IMR-90 (cell line): ENCODE measurements at regions not wholly inside any gene's neighbourhood (a gene's known extent, or its start where the extent isn't known, plus 50 kb on each side); places are given as distances from the start of the nearest gene placed in this dataset.

Experiments
- ATAC-seq: fragments of 200-7000 bp; cut with Tn5 transposase; 2 replicates; pipeline ENCODE4 v1.9.1; 2020; ENCODE audit warnings: low read depth, mild to moderate bottlenecking, moderate library complexity
- BruUV-seq: library from RNA; stranded (reverse); fragments of 400-500 nt; replicated peaks from 2 replicates; lab custom pipeline; 2021; lab: Mats Ljungman, UMichigan
- CTCF ChIA-PET: fragments of 300-600 bp; formaldehyde crosslinking; extraction: SDS; loops from one replicate; lab custom pipeline; 2021; ENCODE audit warnings: antibody characterized with exemption; lab: Yijun Ruan, JAX
- POLR2A ChIA-PET: fragments of 300-600 bp; sonication (Branson Sonifier 250); formaldehyde crosslinking; loops from one replicate; lab custom pipeline; 2022; ENCODE audit warnings: antibody characterized with exemption; ENCODE audit not compliant: unreplicated experiment; lab: Charles Lee
- DNase-seq: peaks from one replicate; pipeline ENCODE4 v3.0.0; 2013
- H2AFZ ChIP-seq: replicated peaks from 2 replicates; pipeline ENCODE3; 2013; ENCODE audit warnings: low read length, mild to moderate bottlenecking; ENCODE audit not compliant: poor library complexity
- H2AK5ac ChIP-seq: 2 replicates; pipeline ENCODE4 v1.6.1; 2013; ENCODE audit warnings: low read depth, low read length, inconsistent platforms
- H2AK9ac ChIP-seq: replicated peaks from 2 replicates; pipeline ENCODE3; 2013; ENCODE audit warnings: mild to moderate bottlenecking, low read depth, low read length, moderate library complexity; ENCODE audit not compliant: poor library complexity
- H2BK120ac ChIP-seq: 2 replicates; pipeline ENCODE4 v1.6.1; 2013; ENCODE audit warnings: low read depth, low read length, inconsistent platforms
- H2BK15ac ChIP-seq: 3 replicates; pipeline ENCODE4 v1.6.1; 2013; ENCODE audit warnings: low read depth, low read length, inconsistent platforms
- H2BK20ac ChIP-seq: 2 replicates; pipeline ENCODE4 v1.6.1; 2013; ENCODE audit warnings: low read depth, mild to moderate bottlenecking, inconsistent platforms, low read length, moderate library complexity
- H2BK5ac ChIP-seq: 2 replicates; pipeline ENCODE4 v1.6.1; 2013; ENCODE audit warnings: mild to moderate bottlenecking, low read depth, low read length, inconsistent platforms; ENCODE audit not compliant: poor library complexity, severe bottlenecking
- H3K14ac ChIP-seq: replicated peaks from 2 replicates; pipeline ENCODE4 v1.6.1; 2013; ENCODE audit warnings: low read depth, low read length, inconsistent platforms
- H3K18ac ChIP-seq: 2 replicates; pipeline ENCODE4 v1.6.1; 2013; ENCODE audit warnings: low read depth, low read length, control low read depth
- H3K23ac ChIP-seq: 2 replicates; pipeline ENCODE4 v1.6.1; 2013; ENCODE audit warnings: low read depth, low read length, inconsistent platforms
- H3K27ac ChIP-seq: 2 replicates; pipeline ENCODE4 v1.5.1; 2013; ENCODE audit warnings: mild to moderate bottlenecking, control low read depth, low read length; ENCODE audit not compliant: insufficient read depth
- H3K27me3 ChIP-seq: 2 replicates; pipeline ENCODE4 v1.6.1; 2013; ENCODE audit warnings: low read length; ENCODE audit not compliant: control insufficient read depth, insufficient read depth
- H3K36me3 ChIP-seq: 2 replicates; pipeline ENCODE4 v1.6.1; 2013; ENCODE audit warnings: low read length, mixed read lengths; ENCODE audit not compliant: control insufficient read depth, insufficient read depth
- H3K4ac ChIP-seq: 2 replicates; pipeline ENCODE4 v1.6.1; 2013; ENCODE audit warnings: low read depth, low read length, inconsistent platforms
- H3K4me1 ChIP-seq: 2 replicates; pipeline ENCODE4 v1.6.1; 2013; ENCODE audit warnings: low read length, mixed read lengths; ENCODE audit not compliant: control insufficient read depth, insufficient read depth
- H3K4me2 ChIP-seq: 2 replicates; pipeline ENCODE4 v1.6.1; 2013; ENCODE audit warnings: low read depth, mild to moderate bottlenecking, control low read depth, low read length, moderate library complexity
- H3K4me3 ChIP-seq: 2 replicates; pipeline ENCODE4 v1.5.1; 2013; ENCODE audit warnings: low read depth, mild to moderate bottlenecking, control low read depth, low read length, moderate library complexity; ENCODE audit not compliant: insufficient read depth
- H3K56ac ChIP-seq: 2 replicates; pipeline ENCODE4 v1.6.1; 2013; ENCODE audit warnings: low read length, inconsistent platforms; ENCODE audit not compliant: insufficient read depth; ENCODE audit errors: extremely low read depth
- H3K79me1 ChIP-seq, 2 experiments: 2 replicates each; pipeline ENCODE4 v1.6.1; 2013; ENCODE audit warnings: low read length in 2 of 2, inconsistent platforms in 1 of 2, low read depth in 1 of 2
- H3K9ac ChIP-seq: 2 replicates; pipeline ENCODE4 v1.6.1; 2013; ENCODE audit warnings: low read depth, low read length, control low read depth
- H3K9me1 ChIP-seq: 2 replicates; pipeline ENCODE4 v1.6.1; 2013; ENCODE audit warnings: low read length, inconsistent platforms; ENCODE audit not compliant: insufficient read depth
- H3K9me3 ChIP-seq: 2 replicates; pipeline ENCODE4 v1.6.1; 2013; ENCODE audit warnings: low read length; ENCODE audit not compliant: control insufficient read depth, insufficient read depth
- H4K20me1 ChIP-seq: 2 replicates; pipeline ENCODE4 v1.6.1; 2013; ENCODE audit warnings: low read length, inconsistent platforms; ENCODE audit not compliant: insufficient read depth
- H4K5ac ChIP-seq: 2 replicates; pipeline ENCODE4 v1.6.1; 2013; ENCODE audit warnings: mild to moderate bottlenecking, low read depth, low read length, control low read depth
- H4K8ac ChIP-seq, 2 experiments: 2 replicates each; pipeline ENCODE4 v1.6.1; 2013; ENCODE audit warnings: low read depth in 2 of 2, low read length in 2 of 2, control low read depth in 1 of 2, inconsistent platforms in 1 of 2
- H4K91ac ChIP-seq: 2 replicates; pipeline ENCODE4 v1.6.1; 2013; ENCODE audit warnings: low read depth, low read length, inconsistent platforms; ENCODE audit not compliant: insufficient read depth
- CHD1 ChIP-seq: IDR thresholded peaks from 2 replicates; pipeline ENCODE4 v1.6.1; 2012; ENCODE audit warnings: low read depth, low read length, improper control_type of control experiment
- CTCF ChIP-seq: conservative IDR thresholded peaks from 2 replicates; pipeline ENCODE4 v1.5.1; 2012; ENCODE audit warnings: mild to moderate bottlenecking, low read depth, low read length, improper control_type of control experiment
- FOS ChIP-seq: fragments of 150-350 bp; IDR thresholded peaks from 2 replicates; pipeline ENCODE4 v1.6.1; 2016; ENCODE audit warnings: low read depth, low read length
- MAFK ChIP-seq: IDR thresholded peaks from 2 replicates; pipeline ENCODE4 v1.6.1; 2012; ENCODE audit warnings: low read depth, low read length, improper control_type of control experiment
- MAZ ChIP-seq: IDR thresholded peaks from 2 replicates; pipeline ENCODE4 v1.6.1; 2012; ENCODE audit warnings: low read depth, mild to moderate bottlenecking, low read length, improper control_type of control experiment, moderate library complexity, borderline replicate concordance
- MXI1 ChIP-seq: IDR thresholded peaks from 2 replicates; pipeline ENCODE4 v1.6.1; 2012; ENCODE audit warnings: low read depth, mild to moderate bottlenecking, low read length, moderate library complexity, borderline replicate concordance
- NFE2L2 ChIP-seq: fragments of 150-350 bp; IDR thresholded peaks from 2 replicates; pipeline ENCODE4 v1.6.1; 2016; ENCODE audit warnings: low read depth, mild to moderate bottlenecking, low read length
- POLR2A ChIP-seq: IDR thresholded peaks from 2 replicates; pipeline ENCODE4 v1.6.1; 2012; ENCODE audit warnings: mild to moderate bottlenecking, low read depth, low read length
- RAD21 ChIP-seq: IDR thresholded peaks from 2 replicates; pipeline ENCODE4 v1.6.1; 2012; ENCODE audit warnings: low read length, improper control_type of control experiment
- RCOR1 ChIP-seq: IDR thresholded peaks from 2 replicates; pipeline ENCODE4 v1.6.1; 2012; ENCODE audit warnings: mild to moderate bottlenecking, low read length, improper control_type of control experiment; ENCODE audit not compliant: insufficient replicate concordance
- RFX5 ChIP-seq: IDR thresholded peaks from 2 replicates; pipeline ENCODE4 v1.8.0; 2012; ENCODE audit warnings: low read depth, mild to moderate bottlenecking, low read length, moderate library complexity
- SMC3 ChIP-seq: fragments of 150-350 bp; IDR thresholded peaks from 2 replicates; pipeline ENCODE4 v1.6.1; 2016; ENCODE audit warnings: low read depth, mild to moderate bottlenecking, antibody characterized with exemption, low read length, moderate library complexity
- USF2 ChIP-seq: fragments of 150-350 bp; IDR thresholded peaks from 2 replicates; pipeline ENCODE4 v1.6.1; 2017; ENCODE audit warnings: mild to moderate bottlenecking, antibody characterized with exemption, low read length, low read depth
- WGBS, 2 experiments: methylation state at CpG; one replicate each; pipeline versions ENCODE4 v1.1.5 to v1.1.7; 2013; ENCODE audit warnings: missing lambda C conversion rate in 2 of 2; ENCODE audit not compliant: insufficient read length in 1 of 2; ENCODE audit errors: extremely low coverage in 2 of 2; 5-methylcytosine and 5-hydroxymethylcytosine counted together
- dilution Hi-C: fragments of 300-500 bp; cut with HindIII; formaldehyde crosslinking; loops from one replicate; pipeline ENCODE4 v1.14.3; 2018; ENCODE audit warnings: low sequenced_read_pairs; ENCODE audit not compliant: unreplicated experiment
- in situ Hi-C: fragments of 300-500 bp; cut with MboI; formaldehyde crosslinking; loops from 3 replicates; pipeline ENCODE4 v1.14.3; 2019; ENCODE audit warnings: low sequenced_read_pairs, inconsistent platforms, mixed read lengths
- intact Hi-C: fragments of 100-400 bp; cut with micrococcal nuclease; formaldehyde crosslinking; loops from 2 replicates; pipeline ENCODE4 v1.10.0; 2022
- TF ChIP-seq, protein P1 (sequence below): fragments of 150-350 bp; IDR thresholded peaks from 2 replicates; pipeline ENCODE4 v1.6.1; 2016; ENCODE audit warnings: low read depth, mild to moderate bottlenecking, low read length, moderate library complexity, borderline replicate concordance

DNA sequence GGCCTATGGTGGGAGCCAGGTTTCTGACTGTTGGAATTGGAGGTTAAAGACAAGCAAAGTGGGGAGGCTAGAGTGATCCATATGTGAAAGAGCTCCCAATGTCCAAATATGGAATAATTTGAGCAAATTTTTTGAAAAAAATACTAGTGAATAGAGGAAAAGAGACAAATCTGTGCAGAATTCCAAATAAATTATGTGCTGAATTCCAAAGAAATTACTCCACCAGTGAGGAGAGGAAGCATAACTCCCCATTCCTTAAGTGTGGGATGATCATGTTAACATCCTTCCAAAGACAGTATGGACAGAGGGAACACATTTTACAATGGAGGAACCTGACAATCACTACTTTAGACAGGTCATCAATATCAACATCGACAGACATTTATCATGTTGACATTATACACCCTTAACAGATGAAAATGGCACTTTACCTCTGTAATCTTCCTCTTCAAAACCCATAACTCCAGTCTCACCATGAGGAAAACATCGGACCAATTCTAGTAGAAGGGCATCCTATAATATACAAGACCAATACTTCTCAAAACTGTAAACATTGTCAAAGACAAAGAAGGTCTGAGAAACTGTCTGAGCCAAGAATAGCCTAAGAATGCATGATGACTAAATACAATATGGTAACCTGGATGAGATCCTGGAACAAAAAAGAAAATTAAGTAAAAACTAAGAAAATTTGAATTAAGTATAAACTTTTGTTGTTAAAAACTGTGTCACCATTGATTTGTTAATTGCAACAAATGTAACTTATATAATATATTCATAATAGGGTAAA, 71.5 kb upstream of the RGS4 start:
- peak overlapping the region; percentile 94; the same call in 1 of the 2 replicates for H2BK20ac ChIP-seq
- H2AK9ac ChIP-seq, result no peak overlapping the region
- in situ Hi-C loops (no loop called here), intact Hi-C loops (loop anchor here (5.0 kb wide), 1 partner anchor 35 kb away; no protein-coding TSS in a partner anchor), dilution Hi-C loops (no loop called here)
- H4K91ac ChIP-seq, result peak overlapping the region; percentile 26; the same call in 1 of the 2 replicates
- H4K8ac ChIP-seq, result peak overlapping the region; percentile 66 to 96
- no peaks in the 10 kb centered on the region for H3K9me1 ChIP-seq
- H3K23ac ChIP-seq, result peak overlapping the region; percentile 89; the same call in 1 of the 2 replicates
- no peak overlapping the region for H3K4me3 ChIP-seq
- peak overlapping the region; percentile 51; the same call in 1 of the 2 replicates for H2AK5ac ChIP-seq
- ChIA-PET POLR2A (no interaction called here), CTCF (interaction anchor here (0.7 kb wide), 1 partner anchor 15 kb away, joined by 4 read pairs; no protein-coding TSS in a partner anchor)
- no peaks in the 10 kb centered on the region for H3K9me3 ChIP-seq
- peak overlapping the region; percentile 97; the same call in 1 of the 2 replicates for H3K18ac ChIP-seq
- H4K20me1 ChIP-seq, result no peaks in the 10 kb centered on the region
- 86% methylated on average over 1 of the region's 2 CpGs; no CpG with 5 or more reads in 1 of the 2 experiments for WGBS, 2 experiments
- peak; percentile 77 for DNase-seq
- no peak overlapping the region for H3K9ac ChIP-seq
- H3K36me3 ChIP-seq, result no peaks in the 10 kb centered on the region
- peak; percentile 80 for ATAC-seq
- BruUV-seq, result no TSS peak
- H3K4ac ChIP-seq, result peak overlapping the region; percentile 64; the same call in 1 of the 2 replicates
- peak overlapping the region; percentile 78 for H4K5ac ChIP-seq
- no peak overlapping the region for H2AFZ ChIP-seq
- H2BK120ac ChIP-seq, result peak overlapping the region; percentile 89
- peak overlapping the region; percentile 90; the same call in 1 of the 2 replicates for H3K4me2 ChIP-seq
- H3K56ac ChIP-seq, result peak overlapping the region; percentile 73
- peak overlapping the region; percentile 65 for H3K14ac ChIP-seq
- H3K4me1 ChIP-seq, result peaks cover 4% of the 10 kb centered on the region; the same call in 1 of the 2 replicates
- no peaks in the 10 kb centered on the region for H3K79me1 ChIP-seq
- peak overlapping the region; percentile 13; the same call in 1 of the 2 replicates for H3K27ac ChIP-seq
- H3K27me3 ChIP-seq, result no peaks in the 10 kb centered on the region
- H2BK15ac ChIP-seq, result peak overlapping the region; percentile 74; the same call in 2 of the 3 replicates
- H2BK5ac ChIP-seq, result peak overlapping the region; percentile 100
- TF ChIP-seq MAFK (no peak), SMC3 (no peak), RCOR1 (no peak), NFE2L2 (no peak), POLR2A (no peak), FOS (no peak), CHD1 (no peak), MAZ (no peak), CTCF (no peak), RAD21 (no peak), MXI1 (no peak), RFX5 (no peak), USF2 (no peak)
- TF ChIP-seq, protein P1, sequence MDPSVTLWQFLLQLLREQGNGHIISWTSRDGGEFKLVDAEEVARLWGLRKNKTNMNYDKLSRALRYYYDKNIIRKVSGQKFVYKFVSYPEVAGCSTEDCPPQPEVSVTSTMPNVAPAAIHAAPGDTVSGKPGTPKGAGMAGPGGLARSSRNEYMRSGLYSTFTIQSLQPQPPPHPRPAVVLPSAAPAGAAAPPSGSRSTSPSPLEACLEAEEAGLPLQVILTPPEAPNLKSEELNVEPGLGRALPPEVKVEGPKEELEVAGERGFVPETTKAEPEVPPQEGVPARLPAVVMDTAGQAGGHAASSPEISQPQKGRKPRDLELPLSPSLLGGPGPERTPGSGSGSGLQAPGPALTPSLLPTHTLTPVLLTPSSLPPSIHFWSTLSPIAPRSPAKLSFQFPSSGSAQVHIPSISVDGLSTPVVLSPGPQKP, result no peak
